Uterus (tissue), 3 donors: ENCODE measurements at regions not wholly inside any gene's neighbourhood (a gene's known extent, or its start where the extent isn't known, plus 50 kb on each side); places are given as distances from the start of the nearest gene placed in this dataset.

Experiments used
- DNase-seq, 2 donors: peaks; one replicate each; pipeline ENCODE4 v3.0.0-alpha.2; 2019 to 2020
- H3K27ac ChIP-seq, 2 donors: fragments of 200-600 bp; sonication (generic); 1 replicate in 1 of 2; 2 replicates in 1 of 2; pipeline ENCODE4 v1.5.1; 2016 to 2018
- H3K27me3 ChIP-seq, 2 donors: fragments of 200-600 bp; sonication (generic); one replicate each; pipeline ENCODE4 v1.5.1; 2018 to 2019; ENCODE audit warnings: control low read depth in 1 of 2
- H3K36me3 ChIP-seq, 2 donors: fragments of 200-600 bp; sonication (generic); one replicate each; pipeline ENCODE4 v1.5.1; 2019; ENCODE audit warnings: control low read depth in 1 of 2
- H3K4me1 ChIP-seq, 2 donors: fragments of 200-600 bp; sonication (generic); one replicate each; pipeline ENCODE4 v1.5.1; 2018 to 2019; ENCODE audit warnings: control low read depth in 1 of 2
- H3K4me3 ChIP-seq, 2 donors: fragments of 200-600 bp; sonication (generic); 1 replicate in 1 of 2; 2 replicates in 1 of 2; pipeline ENCODE4 v1.5.1; 2018 to 2019; ENCODE audit warnings: mild to moderate bottlenecking in 1 of 2
- H3K9me3 ChIP-seq, 2 donors: fragments of 200-600 bp; sonication (generic); one replicate each; pipeline ENCODE4 v1.5.1; 2019; ENCODE audit warnings: control low read depth in 1 of 2
- CTCF ChIP-seq, 4 experiments: fragments of 200-600 bp in 2 of 4; fragments of 450-650 bp in 2 of 4; sonication (generic) in 2 of 4; IDR thresholded peaks; one replicate each; pipeline ENCODE4 v1.5.1; 2016 to 2019; ENCODE audit warnings: antibody characterized with exemption in 4 of 4, mild to moderate bottlenecking in 2 of 4, moderate library complexity in 1 of 4
- POLR2A ChIP-seq, 2 donors: fragments of 450-650 bp; IDR thresholded peaks; one replicate each; pipeline ENCODE4 v1.6.1; 2016; ENCODE audit warnings: antibody characterized with exemption in 2 of 2, mild to moderate bottlenecking in 1 of 2, moderate library complexity in 1 of 2
- intact Hi-C: fragments of 100-400 bp; cut with DNase I; formaldehyde crosslinking; loops from one replicate; pipeline ENCODE4 v1.15.1; 2023; ENCODE audit warnings: low total_unique reads
- donor health status: DM: yes; HTN: yes; CAD: no.

DNA sequence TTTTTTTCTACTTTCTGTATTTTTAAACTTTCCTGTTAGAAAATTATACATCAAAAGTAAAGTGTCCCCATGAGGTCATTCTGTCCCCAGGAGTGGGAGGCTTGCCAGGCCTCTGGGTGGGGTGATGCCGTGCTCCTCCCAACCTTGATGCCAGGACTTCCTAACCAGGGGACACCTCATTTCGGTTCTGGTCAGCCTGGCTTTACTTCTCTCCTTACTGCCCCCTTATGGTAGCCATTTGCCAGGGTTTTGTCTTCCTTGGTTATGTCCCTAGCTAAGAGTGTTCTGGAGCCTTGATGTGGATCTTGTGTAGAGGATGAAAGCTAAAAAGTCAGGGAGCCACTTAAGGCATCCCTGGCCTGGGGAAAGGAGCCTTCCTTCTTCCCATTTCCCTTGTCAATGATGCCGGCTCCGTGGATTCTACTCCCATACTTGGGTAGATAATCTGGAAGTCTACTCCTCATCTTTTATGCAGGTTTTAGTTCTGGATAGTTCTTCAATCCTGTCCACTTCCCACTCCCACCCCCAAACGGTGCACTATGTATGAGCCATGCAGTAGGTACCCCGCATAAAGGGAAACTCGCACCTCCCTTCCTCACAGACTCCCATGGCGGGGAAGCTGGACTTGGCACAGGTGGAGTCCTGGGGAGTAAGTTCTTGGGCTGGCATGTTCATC lies 164.1 kb upstream of the SALL4 start:
- Histone ChIP-seq H3K9me3 (no peaks in the 10 kb centered on the region), H3K4me3 (no peak overlapping the region), H3K27me3 (no peaks in the 10 kb centered on the region), H3K27ac (no peak overlapping the region), H3K36me3 (no peaks in the 10 kb centered on the region), H3K4me1 (no peaks in the 10 kb centered on the region)
- DNase-seq: peak in 1 of 2 donors; percentile 37
- intact Hi-C loops: no loop called here
- peak; percentile 23 to 51 (median 34) for TF ChIP-seq CTCF (IDR thresholded peaks at IDR 0.05)
- no peak for TF ChIP-seq POLR2A (IDR thresholded peaks at IDR 0.05)

- TF ChIP-seq CTCF (IDR thresholded peaks at IDR 0.05) (no peak), POLR2A (IDR thresholded peaks at IDR 0.05) (no peak)
- no peak overlapping the region for H3K27ac ChIP-seq
- H3K4me1 ChIP-seq: no peaks in the 10 kb centered on the region
- DNase-seq: no peak
- H3K27me3 ChIP-seq: no peaks in the 10 kb centered on the region
- H3K4me3 ChIP-seq: no peak overlapping the region
- no peaks in the 10 kb centered on the region for H3K36me3 ChIP-seq
- H3K9me3 ChIP-seq: no peaks in the 10 kb centered on the region
- intact Hi-C loops: no loop called here
These were observed 159.8 kb upstream of the SALL4 start for GRCh38 chr20:51961964-51962761.

GRCh38 chr20:51960047-51960675 lies 157.8 kb upstream of the SALL4 start:
- Histone ChIP-seq H3K27ac (no peak overlapping the region), H3K4me1 (no peaks in the 10 kb centered on the region), H3K9me3 (no peaks in the 10 kb centered on the region), H3K4me3 (no peak overlapping the region), H3K27me3 (no peaks in the 10 kb centered on the region), H3K36me3 (no peaks in the 10 kb centered on the region)
- TF ChIP-seq POLR2A (IDR thresholded peaks at IDR 0.05) (no peak), CTCF (IDR thresholded peaks at IDR 0.05) (no peak)
- intact Hi-C loops: no loop called here
- DNase-seq: no peak

GRCh38 chr20:51959066-51959542 lies 156.8 kb upstream of the SALL4 start:
- Histone ChIP-seq H3K36me3 (no peaks in the 10 kb centered on the region), H3K4me1 (no peaks in the 10 kb centered on the region), H3K4me3 (no peak overlapping the region), H3K27ac (no peak overlapping the region), H3K9me3 (no peaks in the 10 kb centered on the region), H3K27me3 (no peaks in the 10 kb centered on the region)
- TF ChIP-seq POLR2A (IDR thresholded peaks at IDR 0.05) (no peak), CTCF (IDR thresholded peaks at IDR 0.05) (no peak)
- DNase-seq: no peak
- intact Hi-C loops: no loop called here
